ENCODE measurements at regions not wholly inside any gene's neighbourhood (a gene's known extent, or its start where the extent isn't known, plus 50 kb on each side); places are given as distances from the start of the nearest gene placed in this dataset.

DNA sequence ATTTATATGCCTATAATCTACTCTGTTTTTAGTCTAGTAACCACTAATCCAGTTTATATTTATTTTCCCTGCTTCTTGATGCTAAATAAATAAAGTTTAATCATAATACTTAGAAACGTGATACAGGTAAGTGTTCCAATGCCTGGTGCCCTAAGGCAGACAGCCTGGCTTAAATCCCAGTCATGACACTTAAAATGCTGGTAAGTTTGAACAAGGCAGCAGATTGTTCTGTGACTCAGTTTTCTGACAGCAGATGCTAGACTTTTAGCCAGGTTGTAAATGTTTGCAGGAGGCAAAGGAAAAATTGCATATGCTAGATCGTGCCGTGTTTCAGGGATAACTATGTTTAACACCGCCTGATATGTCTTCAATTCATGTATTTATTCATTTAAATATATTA, 2661.6 kb downstream of the PCDH7 start:
- H3K18ac ChIP-seq (ENCODE audit: low read depth in 1 of 2, low read length in 2 of 2) = no peak overlapping the region
- H2BK15ac ChIP-seq (ENCODE audit: low read depth, poor library complexity, severe bottlenecking) = no peak overlapping the region
- H2BK12ac ChIP-seq (ENCODE audit: low read length in 2 of 2) = no peak overlapping the region
- H3K23ac ChIP-seq (ENCODE audit: low read length in 2 of 2) = no peak overlapping the region
- no peak overlapping the region for H3K4me2 ChIP-seq (ENCODE audit: low read length, poor library complexity, severe bottlenecking)
- 78% methylated on average over 1 of the region's 4 CpGs for WGBS
- no peak overlapping the region for H2BK120ac ChIP-seq (ENCODE audit: low read depth, low read length)
- H3K27me3 ChIP-seq (ENCODE audit: control insufficient read depth in 1 of 2, insufficient read depth in 1 of 2, low read length in 2 of 2) = no peaks in the 10 kb centered on the region
- H4K91ac ChIP-seq (ENCODE audit: low read length) = no peak overlapping the region
- peaks cover 29% of the 10 kb centered on the region for H3K9me3 ChIP-seq (ENCODE audit: control insufficient read depth, low read length)
- H2AK5ac ChIP-seq (ENCODE audit: low read length, severe bottlenecking) = no peak overlapping the region
- DNase-seq = no peak
- H3K4ac ChIP-seq (ENCODE audit: low read depth in 1 of 2, low read length in 2 of 2) = no peak overlapping the region
- no peak overlapping the region for H3K14ac ChIP-seq (ENCODE audit: low read length in 2 of 2)
- no peak overlapping the region for H3K4me3 ChIP-seq (ENCODE audit: insufficient read depth in 1 of 2, low read depth in 1 of 2, low read length in 2 of 2)
- H3K27ac ChIP-seq (ENCODE audit: low read length, poor library complexity, severe bottlenecking) = no peak overlapping the region
- no peak overlapping the region for H4K8ac ChIP-seq (ENCODE audit: low read length)
- no peaks in the 10 kb centered on the region for H3K4me1 ChIP-seq (ENCODE audit: control insufficient read depth, insufficient read depth, low read depth, low read length)
- H2AFZ ChIP-seq (ENCODE audit: low read depth, low read length) = no peak overlapping the region
- no peak overlapping the region for H2BK5ac ChIP-seq (ENCODE audit: low read depth, low read length, poor library complexity, severe bottlenecking)
- H3K36me3 ChIP-seq (ENCODE audit: control insufficient read depth in 1 of 2, insufficient read depth in 2 of 2, low read depth in 1 of 2, low read length in 2 of 2) = no peaks in the 10 kb centered on the region
- no peak overlapping the region for H3K9ac ChIP-seq (ENCODE audit: low read length)
- H3K79me1 ChIP-seq (replicated peaks; ENCODE audit: low read length, poor library complexity, severe bottlenecking) = no peaks in the 10 kb centered on the region

DNA sequence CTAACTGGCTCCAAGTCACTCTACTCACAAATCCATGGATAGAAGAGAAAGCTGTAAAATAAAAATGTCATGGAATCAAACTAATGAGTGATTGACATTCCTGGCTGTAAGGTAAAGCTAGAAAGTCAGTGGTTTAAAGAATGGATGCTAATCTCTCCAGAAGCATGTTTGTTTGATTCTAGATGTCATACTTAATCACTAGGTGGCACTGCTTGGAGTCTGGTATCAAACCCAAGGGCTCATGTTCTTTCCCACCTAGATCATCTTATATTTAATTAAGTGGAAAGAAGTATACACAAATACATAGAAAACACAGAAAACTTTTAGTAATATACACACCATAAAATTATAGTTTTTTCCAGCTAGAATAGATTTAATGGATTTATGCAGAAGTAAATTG, 2666.6 kb downstream of the PCDH7 start:
- Histone ChIP-seq H3K36me3 (ENCODE audit: control insufficient read depth in 1 of 2, insufficient read depth in 2 of 2, low read depth in 1 of 2, low read length in 2 of 2) (no peaks in the 10 kb centered on the region), H2AK5ac (ENCODE audit: low read length, severe bottlenecking) (no peak overlapping the region), H3K23ac (ENCODE audit: low read length in 2 of 2) (no peak overlapping the region), H3K18ac (ENCODE audit: low read depth in 1 of 2, low read length in 2 of 2) (no peak overlapping the region), H3K9ac (ENCODE audit: low read length) (no peak overlapping the region), H4K8ac (ENCODE audit: low read length) (no peak overlapping the region), H2BK120ac (ENCODE audit: low read depth, low read length) (no peak overlapping the region), H3K79me1 (replicated peaks; ENCODE audit: low read length, poor library complexity, severe bottlenecking) (no peaks in the 10 kb centered on the region), H3K27me3 (ENCODE audit: control insufficient read depth in 1 of 2, insufficient read depth in 1 of 2, low read length in 2 of 2) (no peaks in the 10 kb centered on the region), H2BK5ac (ENCODE audit: low read depth, low read length, poor library complexity, severe bottlenecking) (no peak overlapping the region), H3K14ac (ENCODE audit: low read length in 2 of 2) (no peak overlapping the region), H3K9me3 (ENCODE audit: control insufficient read depth, low read length) (peaks cover 25% of the 10 kb centered on the region), H3K27ac (ENCODE audit: low read length, poor library complexity, severe bottlenecking) (no peak overlapping the region), H3K4me2 (ENCODE audit: low read length, poor library complexity, severe bottlenecking) (no peak overlapping the region), H2AFZ (ENCODE audit: low read depth, low read length) (no peak overlapping the region), H2BK12ac (ENCODE audit: low read length in 2 of 2) (no peak overlapping the region), H3K4me1 (ENCODE audit: control insufficient read depth, insufficient read depth, low read depth, low read length) (no peaks in the 10 kb centered on the region), H3K4me3 (ENCODE audit: insufficient read depth in 1 of 2, low read depth in 1 of 2, low read length in 2 of 2) (no peak overlapping the region), H2BK15ac (ENCODE audit: low read depth, poor library complexity, severe bottlenecking) (no peak overlapping the region), H3K4ac (ENCODE audit: low read depth in 1 of 2, low read length in 2 of 2) (no peak overlapping the region), H4K91ac (ENCODE audit: low read length) (no peak overlapping the region)
- DNase-seq = no peak

DNA sequence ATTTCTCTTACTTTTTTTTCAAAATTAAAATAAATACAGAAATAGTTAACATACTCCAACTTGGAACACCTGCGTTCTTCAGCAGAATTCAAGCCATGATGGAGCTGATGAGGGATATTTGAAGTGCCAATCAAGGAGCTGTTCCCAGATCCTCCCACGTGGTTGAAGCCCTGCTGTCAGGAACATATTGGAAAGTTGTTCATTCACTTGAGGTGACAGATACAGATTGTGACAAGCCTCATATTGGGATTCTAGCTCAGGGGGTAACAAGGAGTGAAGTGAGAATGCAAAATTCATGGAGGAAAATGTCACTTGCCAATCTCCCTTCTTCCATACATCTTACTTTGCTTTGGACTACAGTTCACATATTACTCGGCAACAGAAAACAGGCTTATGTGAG, 2670.8 kb downstream of the PCDH7 start:
- Histone ChIP-seq H3K4me1 (ENCODE audit: control insufficient read depth, insufficient read depth, low read depth, low read length) (no peaks in the 10 kb centered on the region), H4K91ac (ENCODE audit: low read length) (no peak overlapping the region), H3K27me3 (ENCODE audit: control insufficient read depth in 1 of 2, insufficient read depth in 1 of 2, low read length in 2 of 2) (no peaks in the 10 kb centered on the region), H3K23ac (ENCODE audit: low read length in 2 of 2) (no peak overlapping the region), H3K27ac (ENCODE audit: low read length, poor library complexity, severe bottlenecking) (no peak overlapping the region), H3K4me3 (ENCODE audit: insufficient read depth in 1 of 2, low read depth in 1 of 2, low read length in 2 of 2) (no peak overlapping the region), H3K36me3 (ENCODE audit: control insufficient read depth in 1 of 2, insufficient read depth in 2 of 2, low read depth in 1 of 2, low read length in 2 of 2) (no peaks in the 10 kb centered on the region), H2AK5ac (ENCODE audit: low read length, severe bottlenecking) (no peak overlapping the region), H3K9ac (ENCODE audit: low read length) (no peak overlapping the region), H3K18ac (ENCODE audit: low read depth in 1 of 2, low read length in 2 of 2) (no peak overlapping the region), H2BK15ac (ENCODE audit: low read depth, poor library complexity, severe bottlenecking) (no peak overlapping the region), H2AFZ (ENCODE audit: low read depth, low read length) (no peak overlapping the region), H3K79me1 (replicated peaks; ENCODE audit: low read length, poor library complexity, severe bottlenecking) (no peaks in the 10 kb centered on the region), H3K9me3 (ENCODE audit: control insufficient read depth, low read length) (no peaks in the 10 kb centered on the region), H2BK120ac (ENCODE audit: low read depth, low read length) (no peak overlapping the region), H3K4ac (ENCODE audit: low read depth in 1 of 2, low read length in 2 of 2) (no peak overlapping the region), H4K8ac (ENCODE audit: low read length) (no peak overlapping the region), H2BK5ac (ENCODE audit: low read depth, low read length, poor library complexity, severe bottlenecking) (no peak overlapping the region), H2BK12ac (ENCODE audit: low read length in 2 of 2) (no peak overlapping the region), H3K4me2 (ENCODE audit: low read length, poor library complexity, severe bottlenecking) (no peak overlapping the region), H3K14ac (ENCODE audit: low read length in 2 of 2) (no peak overlapping the region)
- 87% methylated on average over 2 of the region's 3 CpGs for WGBS
- no peak for DNase-seq

DNA sequence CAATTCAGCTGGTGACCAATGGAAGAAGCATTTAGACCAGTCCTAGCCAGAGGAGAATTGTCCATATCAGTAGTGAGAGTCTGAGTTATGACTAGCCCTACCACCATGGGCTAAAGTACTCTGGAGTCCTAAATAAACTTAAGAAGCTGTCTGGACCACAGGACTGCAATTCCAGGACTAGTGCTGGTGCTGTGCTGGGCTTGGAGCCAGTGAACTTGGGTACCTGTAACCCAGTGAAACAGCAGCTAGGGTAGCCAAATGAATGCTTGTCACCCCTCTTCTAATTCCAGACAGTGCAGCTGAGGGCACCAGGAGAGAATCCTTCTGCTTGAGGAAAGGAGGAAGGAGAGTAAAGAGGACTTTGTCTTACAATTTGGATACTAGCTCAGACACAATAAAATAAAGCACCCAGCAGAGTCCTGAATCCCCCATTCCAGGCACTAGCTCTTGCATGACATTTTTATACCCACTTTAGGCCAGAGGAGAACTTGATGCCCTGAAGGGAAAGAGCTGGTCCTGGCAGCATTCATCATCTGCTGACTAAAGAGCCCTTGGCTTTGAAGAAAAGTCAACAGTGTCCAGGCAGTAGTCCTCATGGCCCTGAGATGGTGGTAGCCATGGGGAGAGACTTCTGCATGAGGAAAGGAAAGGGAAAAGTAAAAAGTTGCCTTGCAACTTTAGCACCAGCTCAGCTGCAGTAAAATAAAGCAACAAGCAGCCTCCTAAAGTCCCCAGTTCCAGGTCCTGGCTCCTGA, 2675.7 kb downstream of the PCDH7 start:
- Histone ChIP-seq H2BK5ac (ENCODE audit: low read depth, low read length, poor library complexity, severe bottlenecking) (no peak overlapping the region), H4K91ac (ENCODE audit: low read length) (no peak overlapping the region), H2AK5ac (ENCODE audit: low read length, severe bottlenecking) (no peak overlapping the region), H2BK12ac (ENCODE audit: low read length in 2 of 2) (no peak overlapping the region), H4K8ac (ENCODE audit: low read length) (no peak overlapping the region), H3K14ac (ENCODE audit: low read length in 2 of 2) (no peak overlapping the region), H3K23ac (ENCODE audit: low read length in 2 of 2) (no peak overlapping the region), H3K36me3 (ENCODE audit: control insufficient read depth in 1 of 2, insufficient read depth in 2 of 2, low read depth in 1 of 2, low read length in 2 of 2) (no peaks in the 10 kb centered on the region), H3K4ac (ENCODE audit: low read depth in 1 of 2, low read length in 2 of 2) (no peak overlapping the region), H3K9me3 (ENCODE audit: control insufficient read depth, low read length) (no peaks in the 10 kb centered on the region), H3K9ac (ENCODE audit: low read length) (no peak overlapping the region), H3K4me3 (ENCODE audit: insufficient read depth in 1 of 2, low read depth in 1 of 2, low read length in 2 of 2) (no peak overlapping the region), H2AFZ (ENCODE audit: low read depth, low read length) (no peak overlapping the region), H3K18ac (ENCODE audit: low read depth in 1 of 2, low read length in 2 of 2) (no peak overlapping the region), H3K4me1 (ENCODE audit: control insufficient read depth, insufficient read depth, low read depth, low read length) (no peaks in the 10 kb centered on the region), H3K27ac (ENCODE audit: low read length, poor library complexity, severe bottlenecking) (no peak overlapping the region), H3K27me3 (ENCODE audit: control insufficient read depth in 1 of 2, insufficient read depth in 1 of 2, low read length in 2 of 2) (no peaks in the 10 kb centered on the region), H3K79me1 (replicated peaks; ENCODE audit: low read length, poor library complexity, severe bottlenecking) (no peaks in the 10 kb centered on the region), H2BK15ac (ENCODE audit: low read depth, poor library complexity, severe bottlenecking) (no peak overlapping the region), H3K4me2 (ENCODE audit: low read length, poor library complexity, severe bottlenecking) (no peak overlapping the region), H2BK120ac (ENCODE audit: low read depth, low read length) (no peak overlapping the region)
- DNase-seq = peak; percentile 5
